K562 (cell line): ENCODE measurements at regions not wholly inside any gene's neighbourhood (a gene's known extent, or its start where the extent isn't known, plus 50 kb on each side); places are given as distances from the start of the nearest gene placed in this dataset.

Experiments used
- ATAC-seq: fragments of 200-7000 bp; cut with Tn5 transposase; 3 replicates; pipeline ENCODE4 v1.9.1; 2020; ENCODE audit warnings: moderate library complexity
- BruUV-seq: library from RNA; stranded (reverse); fragments of 400-500 nt; replicated peaks from 2 replicates; lab custom pipeline; 2021; lab: Mats Ljungman, UMichigan
- CTCF ChIA-PET: fragments of 300-600 bp; formaldehyde crosslinking; extraction: SDS; loops from one replicate; lab custom pipeline; 2021; ENCODE audit warnings: low intra/inter-chr PET ratio; lab: Yijun Ruan, JAX
- POLR2A ChIA-PET: fragments of 300-600, 350-650 bp; sonication (Branson Sonifier 250); formaldehyde crosslinking; extraction: SDS; loops from one replicate; lab custom pipeline; 2021; ENCODE audit warnings: antibody characterized with exemption, inconsistent platforms; lab: Yijun Ruan, JAX
- DNase-seq, 4 experiments: peaks; one replicate each; pipeline versions ENCODE4 v3.0.0 to v3.0.0-alpha.2; 2011 to 2018; ENCODE audit warnings: low spot score in 3 of 4, mixed read lengths in 3 of 4; ENCODE audit errors: extremely low read depth in 1 of 4
- FAIRE-seq: peaks from 2 replicates; lab custom pipeline; 2011; peaks lifted over from hg19 to GRCh38; lab: Jason Lieb, UNC
- H2AFZ ChIP-seq: 2 replicates; pipeline ENCODE4 v1.6.0; 2011; ENCODE audit warnings: low read depth, low read length, control low read depth, inconsistent platforms
- H3K27ac ChIP-seq: fragments of 200-600 bp; 3 replicates; pipeline ENCODE4 v1.8.0; 2011; ENCODE audit warnings: low read depth, mild to moderate bottlenecking, control low read depth, inconsistent platforms, low read length, moderate library complexity, mixed read lengths; ENCODE audit errors: extremely low read depth
- H3K27me3 ChIP-seq, 2 experiments: fragments of 300-600 bp in 1 of 2; 2 replicates in 1 of 2; 3 replicates in 1 of 2; pipeline versions ENCODE4 v1.6.0 to v1.8.0; 2011; ENCODE audit warnings: inconsistent platforms in 2 of 2, low read length in 2 of 2, mild to moderate bottlenecking in 1 of 2, mixed read lengths in 1 of 2, moderate library complexity in 1 of 2; ENCODE audit not compliant: control insufficient read depth in 2 of 2, insufficient read depth in 2 of 2
- H3K36me3 ChIP-seq: fragments of 300-600 bp; 3 replicates; pipeline ENCODE4 v1.8.0; 2011; ENCODE audit warnings: mild to moderate bottlenecking, low read length, inconsistent platforms; ENCODE audit not compliant: control insufficient read depth, insufficient read depth
- H3K4me1 ChIP-seq, 2 experiments: fragments of 200-600 bp in 1 of 2; replicated peaks in 1 of 2; 2 replicates in 1 of 2; 3 replicates in 1 of 2; pipeline versions ENCODE4 v1.5.1 to v1.8.0; 2011; ENCODE audit warnings: inconsistent platforms in 2 of 2, low read length in 2 of 2, mild to moderate bottlenecking in 1 of 2, mixed read lengths in 1 of 2, moderate library complexity in 1 of 2; ENCODE audit not compliant: control insufficient read depth in 2 of 2, insufficient read depth in 2 of 2
- H3K4me2 ChIP-seq: 2 replicates; pipeline ENCODE4 v1.6.1; 2011; ENCODE audit warnings: low read length, control low read depth, inconsistent platforms, mixed read lengths; ENCODE audit not compliant: insufficient read depth
- H3K4me3 ChIP-seq: fragments of 200-600 bp; sonication (generic), shearing (Covaris generic); 2 replicates; pipeline ENCODE4 v1.5.1; 2016; ENCODE audit warnings: control low read depth, inconsistent platforms
- H3K79me2 ChIP-seq: fragments of 200-600 bp; 3 replicates; pipeline ENCODE4 v1.8.0; 2011; ENCODE audit warnings: low read length, inconsistent platforms; ENCODE audit not compliant: control insufficient read depth, insufficient read depth
- H3K9ac ChIP-seq, 2 experiments: 2 replicates each; pipeline versions ENCODE4 v1.6.0 to v1.6.1; 2011; ENCODE audit warnings: low read depth in 2 of 2, low read length in 2 of 2, control low read depth in 1 of 2, inconsistent platforms in 1 of 2, mild to moderate bottlenecking in 1 of 2, mixed read lengths in 1 of 2; ENCODE audit not compliant: insufficient read depth in 1 of 2
- H3K9me1 ChIP-seq: one replicate; pipeline ENCODE4 v1.6.0; 2011; ENCODE audit warnings: inconsistent platforms, mild to moderate bottlenecking, low read length, moderate library complexity; ENCODE audit not compliant: control insufficient read depth, insufficient read depth
- H3K9me3 ChIP-seq: replicated peaks from 2 replicates; pipeline ENCODE4 v1.5.1; 2011; ENCODE audit warnings: low read depth, low read length, inconsistent platforms; ENCODE audit not compliant: control insufficient read depth, insufficient read depth
- H4K20me1 ChIP-seq: replicated peaks from 2 replicates; pipeline ENCODE4 v1.6.1; 2011; ENCODE audit warnings: low read length, inconsistent platforms, mixed read lengths; ENCODE audit not compliant: control insufficient read depth, insufficient read depth
- ETV6 ChIP-seq, 3 experiments: fragments of 150-350 bp in 1 of 3; sonication (generic) in 1 of 3; formaldehyde crosslinking in 1 of 3; IDR thresholded peaks; 2 replicates each; pipeline versions ENCODE4 v1.6.1 to v1.8.0; 2014 to 2022; ENCODE audit warnings: borderline replicate concordance in 2 of 3, low read depth in 2 of 3, antibody characterized with exemption in 1 of 3, low read length in 1 of 3, mild to moderate bottlenecking in 1 of 3, missing genetic modification reagents in 1 of 3
- MTA2 ChIP-seq: fragments of 450-650 bp; IDR thresholded peaks from 2 replicates; pipeline ENCODE4 v1.6.1; 2016; ENCODE audit warnings: low read depth
- NFRKB ChIP-seq: fragments of 450-650 bp; IDR thresholded peaks from 2 replicates; pipeline ENCODE4 v1.6.1; 2016; ENCODE audit warnings: low read depth
- PRMT5 ChIP-seq: sonication (generic); formaldehyde crosslinking; IDR thresholded peaks from 2 replicates; pipeline ENCODE4 v1.5.0; 2020; ENCODE audit warnings: missing genetic modification reagents
- SAFB ChIP-seq: fragments of 200-400 bp; formaldehyde crosslinking; IDR thresholded peaks from 2 replicates; pipeline ENCODE4 v1.6.1; 2017; ENCODE audit warnings: low read depth, low read length, borderline replicate concordance
- ZFP30 ChIP-seq: fragments of 250-450 bp; sonication (Bioruptor Pico); IDR thresholded peaks from 2 replicates; pipeline ENCODE4 v1.8.0; 2022; ENCODE audit warnings: moderate library complexity, mild to moderate bottlenecking, inconsistent platforms, borderline replicate concordance
- ZNF384 ChIP-seq: IDR thresholded peaks from 2 replicates; pipeline ENCODE4 v1.6.1; 2012; ENCODE audit warnings: low read depth, low read length, improper control_type of control experiment
- ZNF507 ChIP-seq: conservative IDR thresholded peaks from 2 replicates; pipeline ENCODE4 v1.6.1; 2017; ENCODE audit warnings: missing genetic modification characterization, missing compliant biosample characterization
- WGBS: fragments of 100-300 bp; shearing (Covaris generic); methylation state at CpG from one replicate; pipeline ENCODE4 v1.1.6; 2016; ENCODE audit warnings: low coverage, mixed read lengths; ENCODE audit not compliant: insufficient coverage; ENCODE audit errors: missing lambda C conversion rate; 5-methylcytosine and 5-hydroxymethylcytosine counted together
- in situ Hi-C: fragments of 300-500 bp; cut with MboI; formaldehyde crosslinking; loops from 4 replicates; pipeline ENCODE4 v1.15.0; 2018; ENCODE audit warnings: inconsistent platforms, mixed read lengths
- intact Hi-C: fragments of 100-400 bp; cut with micrococcal nuclease; formaldehyde crosslinking; loops from 2 replicates; pipeline ENCODE4 v1.14.2; 2022
- TF ChIP-seq, protein P1 (sequence below): fragments of 250-450 bp; sonication (Bioruptor Pico); IDR thresholded peaks from 2 replicates; pipeline ENCODE4 v1.8.0; 2021; ENCODE audit warnings: moderate library complexity, mild to moderate bottlenecking, inconsistent platforms
- TF ChIP-seq, protein P2 (sequence below): fragments of 450-650 bp; formaldehyde crosslinking; IDR thresholded peaks from 2 replicates; pipeline ENCODE4 v1.4.0; 2020; ENCODE audit warnings: mild to moderate bottlenecking, mixed read lengths
- TF ChIP-seq, protein P3 (sequence below): sonication (generic); formaldehyde crosslinking; IDR thresholded peaks from 2 replicates; pipeline ENCODE4 v1.4.0; 2020; ENCODE audit warnings: mild to moderate bottlenecking, missing genetic modification reagents

DNA sequence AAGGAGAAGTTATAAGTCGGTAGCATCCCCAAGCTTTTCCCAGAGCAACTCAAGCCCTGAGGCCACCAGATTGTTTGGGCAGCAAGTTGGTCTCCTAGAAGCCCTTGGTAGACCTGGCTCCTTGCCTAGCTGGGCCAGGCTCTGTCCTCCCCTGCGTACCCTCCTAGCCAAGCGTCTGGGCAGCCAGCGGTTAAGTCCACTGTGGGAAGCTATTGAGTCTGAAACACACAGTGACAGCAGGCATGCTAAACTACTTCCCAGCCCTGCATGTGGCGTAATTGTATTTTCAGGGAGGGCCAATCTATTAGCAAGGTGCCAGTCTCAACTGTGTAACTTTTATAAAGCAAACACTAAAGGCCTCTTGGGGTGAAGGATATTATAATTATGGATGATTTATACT is 419.1 kb upstream of the RBFOX1 start:
- Histone ChIP-seq H2AFZ (no peak overlapping the region), H4K20me1 (no peaks in the 10 kb centered on the region), H3K4me3 (no peak overlapping the region), H3K9ac (no peak overlapping the region), H3K79me2 (no peaks in the 10 kb centered on the region), H3K4me2 (no peak overlapping the region), H3K9me1 (no peaks in the 10 kb centered on the region), H3K4me1 (no peaks in the 10 kb centered on the region), H3K27ac (no peak overlapping the region), H3K9me3 (no peaks in the 10 kb centered on the region), H3K36me3 (no peaks in the 10 kb centered on the region), H3K27me3 (peaks cover 5 to 13% of the 10 kb centered on the region in 2 experiments; a peak in 3 of 5 replicates)
- BruUV-seq, result no TSS peak
- TF ChIP-seq ETV6 (IDR thresholded peaks at IDR 0.05; ENCODE audit: borderline replicate concordance in 1 of 2, low read depth in 2 of 2, low read length in 1 of 2) (no peak), ETV6 (CRISPR knock-in tag; IDR thresholded peaks at IDR 0.05; ENCODE audit: borderline replicate concordance) (no peak), PRMT5 (CRISPR knock-in tag) (no peak), SAFB (no peak), ZFP30 (no peak), MTA2 (no peak), NFRKB (no peak), ZNF507 (tag) (no peak), ZNF384 (no peak)
- TF ChIP-seq, protein P1, sequence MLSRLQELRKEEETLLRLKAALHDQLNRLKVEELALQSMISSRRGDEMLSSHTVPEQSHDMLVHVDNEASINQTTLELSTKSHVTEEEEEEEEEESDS (CRISPR knock-in tag), result no peak
- TF ChIP-seq, protein P2, sequence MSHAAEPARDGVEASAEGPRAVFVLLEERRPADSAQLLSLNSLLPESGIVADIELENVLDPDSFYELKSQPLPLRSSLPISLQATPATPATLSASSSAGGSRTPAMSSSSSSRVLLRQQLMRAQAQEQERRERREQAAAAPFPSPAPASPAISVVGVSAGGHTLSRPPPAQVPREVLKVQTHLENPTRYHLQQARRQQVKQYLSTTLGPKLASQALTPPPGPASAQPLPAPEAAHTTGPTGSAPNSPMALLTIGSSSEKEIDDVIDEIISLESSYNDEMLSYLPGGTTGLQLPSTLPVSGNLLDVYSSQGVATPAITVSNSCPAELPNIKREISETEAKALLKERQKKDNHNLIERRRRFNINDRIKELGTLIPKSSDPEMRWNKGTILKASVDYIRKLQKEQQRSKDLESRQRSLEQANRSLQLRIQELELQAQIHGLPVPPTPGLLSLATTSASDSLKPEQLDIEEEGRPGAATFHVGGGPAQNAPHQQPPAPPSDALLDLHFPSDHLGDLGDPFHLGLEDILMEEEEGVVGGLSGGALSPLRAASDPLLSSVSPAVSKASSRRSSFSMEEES (CRISPR knock-in tag), result no peak
- TF ChIP-seq, protein P3, sequence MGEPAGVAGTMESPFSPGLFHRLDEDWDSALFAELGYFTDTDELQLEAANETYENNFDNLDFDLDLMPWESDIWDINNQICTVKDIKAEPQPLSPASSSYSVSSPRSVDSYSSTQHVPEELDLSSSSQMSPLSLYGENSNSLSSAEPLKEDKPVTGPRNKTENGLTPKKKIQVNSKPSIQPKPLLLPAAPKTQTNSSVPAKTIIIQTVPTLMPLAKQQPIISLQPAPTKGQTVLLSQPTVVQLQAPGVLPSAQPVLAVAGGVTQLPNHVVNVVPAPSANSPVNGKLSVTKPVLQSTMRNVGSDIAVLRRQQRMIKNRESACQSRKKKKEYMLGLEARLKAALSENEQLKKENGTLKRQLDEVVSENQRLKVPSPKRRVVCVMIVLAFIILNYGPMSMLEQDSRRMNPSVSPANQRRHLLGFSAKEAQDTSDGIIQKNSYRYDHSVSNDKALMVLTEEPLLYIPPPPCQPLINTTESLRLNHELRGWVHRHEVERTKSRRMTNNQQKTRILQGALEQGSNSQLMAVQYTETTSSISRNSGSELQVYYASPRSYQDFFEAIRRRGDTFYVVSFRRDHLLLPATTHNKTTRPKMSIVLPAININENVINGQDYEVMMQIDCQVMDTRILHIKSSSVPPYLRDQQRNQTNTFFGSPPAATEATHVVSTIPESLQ, result no peak
- ATAC-seq, result no peak
- POLR2A ChIA-PET, result no interaction called here
- in situ Hi-C loops, result no loop called here
- 2% methylated on average over 5 of the region's 5 CpGs for WGBS
- FAIRE-seq, result no peak
- intact Hi-C loops, result no loop called here
- CTCF ChIA-PET, result no interaction called here
- no peak for DNase-seq
